ENCODE measurements at regions not wholly inside any gene's neighbourhood (a gene's known extent, or its start where the extent isn't known, plus 50 kb on each side); places are given as distances from the start of the nearest gene placed in this dataset.

- DNase-seq (ENCODE audit: low read depth in 2 of 3, low spot score in 1 of 3), result no peak
These were observed 369.3 kb upstream of the C1orf174 start for GRCh38 chr1:4269330-4269729.

- no peak for DNase-seq (ENCODE audit: low read depth in 2 of 3, low spot score in 1 of 3)
These were observed 370.0 kb upstream of the C1orf174 start for GRCh38 chr1:4269952-4270570.

- no peak for DNase-seq (ENCODE audit: low read depth in 2 of 3, low spot score in 1 of 3)
These were observed 370.7 kb upstream of the C1orf174 start for GRCh38 chr1:4270651-4271337.

GRCh38 chr1:4271338-4271998 is 371.4 kb upstream of the C1orf174 start:
- DNase-seq (ENCODE audit: low read depth in 2 of 3, low spot score in 1 of 3), result no peak

- DNase-seq (ENCODE audit: low read depth in 2 of 3, low spot score in 1 of 3), result no peak
These were observed 372.5 kb upstream of the C1orf174 start for GRCh38 chr1:4272568-4272967.

- no peak for DNase-seq (ENCODE audit: low read depth in 2 of 3, low spot score in 1 of 3)
These were observed 373.2 kb upstream of the C1orf174 start for GRCh38 chr1:4273243-4273642.

GRCh38 chr1:4273747-4274146 is 373.7 kb upstream of the C1orf174 start:
- DNase-seq (ENCODE audit: low read depth in 2 of 3, low spot score in 1 of 3), result no peak

GRCh38 chr1:4275083-4275482 is 375.0 kb upstream of the C1orf174 start:
- no peak for DNase-seq (ENCODE audit: low read depth in 2 of 3, low spot score in 1 of 3)

GRCh38 chr1:4276238-4276637 is 376.2 kb upstream of the C1orf174 start:
- no peak for DNase-seq (ENCODE audit: low read depth in 2 of 3, low spot score in 1 of 3)

- DNase-seq (ENCODE audit: low read depth in 2 of 3, low spot score in 1 of 3), result no peak
These were observed 376.8 kb upstream of the AJAP1 start for GRCh38 chr1:4277598-4277997.

- DNase-seq (ENCODE audit: low read depth in 2 of 3, low spot score in 1 of 3), result no peak
These were observed 369.4 kb upstream of the AJAP1 start for GRCh38 chr1:4284976-4285375.

GRCh38 chr1:4292861-4293260 is 361.5 kb upstream of the AJAP1 start:
- no peak for DNase-seq (ENCODE audit: low read depth in 2 of 3, low spot score in 1 of 3)

GRCh38 chr1:4298361-4299083 is 355.9 kb upstream of the AJAP1 start:
- no peak for DNase-seq (ENCODE audit: low read depth in 2 of 3, low spot score in 1 of 3)

- DNase-seq (ENCODE audit: low read depth in 2 of 3, low spot score in 1 of 3), result no peak
These were observed 353.4 kb upstream of the AJAP1 start for GRCh38 chr1:4301007-4301406.

- no peak for DNase-seq (ENCODE audit: low read depth in 2 of 3, low spot score in 1 of 3)
These were observed 351.1 kb upstream of the AJAP1 start for GRCh38 chr1:4303303-4303702.

- DNase-seq (ENCODE audit: low read depth in 2 of 3, low spot score in 1 of 3), result no peak
These were observed 348.7 kb upstream of the AJAP1 start for GRCh38 chr1:4305526-4306301.

- DNase-seq (ENCODE audit: low read depth in 2 of 3, low spot score in 1 of 3), result no peak
These were observed 347.6 kb upstream of the AJAP1 start for GRCh38 chr1:4306559-4307467.

GRCh38 chr1:4307468-4307845 is 347.0 kb upstream of the AJAP1 start:
- no peak for DNase-seq (ENCODE audit: low read depth in 2 of 3, low spot score in 1 of 3)

GRCh38 chr1:4307911-4308545 is 346.4 kb upstream of the AJAP1 start:
- no peak for DNase-seq (ENCODE audit: low read depth in 2 of 3, low spot score in 1 of 3)

GRCh38 chr1:4308806-4309205 is 345.6 kb upstream of the AJAP1 start:
- DNase-seq (ENCODE audit: low read depth in 2 of 3, low spot score in 1 of 3), result no peak

Data from stimulated activated CD4-positive, alpha-beta T cell treated with anti-CD3 and anti-CD28 coated beads, Interleukin-12 subunit alpha, Interleukin-12 subunit beta, amount 100 ng/mL, for 48 hours (primary cell).